HCT116 (cell line): ENCODE measurements at regions not wholly inside any gene's neighbourhood (a gene's known extent, or its start where the extent isn't known, plus 50 kb on each side); places are given as distances from the start of the nearest gene placed in this dataset.

Experiments used
- ATF3 ChIP-seq: IDR thresholded peaks from 2 replicates; pipeline ENCODE4 v1.6.1; 2012
- CTCF ChIP-seq, 3 experiments: fragments of 200-600 bp in 1 of 3; sonication (generic) in 1 of 3; IDR thresholded peaks in 2 of 3; conservative IDR thresholded peaks in 1 of 3; 2 replicates each; pipeline ENCODE4 v1.5.1; 2012 to 2017; ENCODE audit warnings: low read depth in 2 of 3, low read length in 2 of 3, antibody characterized with exemption in 1 of 3, borderline replicate concordance in 1 of 3, control low read depth in 1 of 3, mild to moderate bottlenecking in 1 of 3, mixed read lengths in 1 of 3, mixed run types in 1 of 3, moderate library complexity in 1 of 3; ENCODE audit not compliant: insufficient read depth in 1 of 3
- POLR2A ChIP-seq: IDR thresholded peaks from 2 replicates; pipeline ENCODE4 v1.7.0; 2011; ENCODE audit warnings: borderline replicate concordance; ENCODE audit not compliant: insufficient read depth, insufficient read length; ENCODE audit errors: extremely low read depth
- RAD21 ChIP-seq: IDR thresholded peaks from 2 replicates; pipeline ENCODE4 v1.6.1; 2012; ENCODE audit warnings: low read depth, mild to moderate bottlenecking
- ZFX ChIP-seq: fragments of 450-650 bp; IDR thresholded peaks from 2 replicates; pipeline ENCODE4 v1.6.1; 2017

GRCh38 chrX:94058728-94059382 is 384.8 kb downstream of the FAM133A start:
- peak in 1 of 3 experiments; percentile 2; a peak in 1 of 6 replicates for TF ChIP-seq CTCF (IDR thresholded peaks at IDR 0.05 in 2 of 3, conservative IDR thresholded peaks at IDR 0.05 in 1 of 3; ENCODE audit: borderline replicate concordance in 1 of 3, insufficient read depth in 1 of 3, low read depth in 2 of 3, low read length in 2 of 3)
- no peak for TF ChIP-seq POLR2A
- TF ChIP-seq ZFX: no peak
- TF ChIP-seq ATF3: no peak
- no peak for TF ChIP-seq RAD21
